KBM-7 (cell line): ENCODE measurements at regions not wholly inside any gene's neighbourhood (a gene's known extent, or its start where the extent isn't known, plus 50 kb on each side); places are given as distances from the start of the nearest gene placed in this dataset.

Experiments used
- DNase-seq: peaks from one replicate; pipeline ENCODE4 v3.0.0-alpha.2; 2015
- in situ Hi-C: fragments of 300-500 bp; cut with MboI; formaldehyde crosslinking; loops from 2 replicates; pipeline ENCODE4 v1.14.3; 2020; ENCODE audit warnings: low sequenced_read_pairs, low pct_unique_long_range_greater_than_20kb, mixed read lengths

GRCh38 chr16:63069047-63069446 is 1032.8 kb upstream of the CDH8 start:
- in situ Hi-C loops = no loop called here
- DNase-seq = no peak

- DNase-seq = no peak
- in situ Hi-C loops = no loop called here
These were observed 1030.9 kb upstream of the CDH8 start for GRCh38 chr16:63067141-63067540.

- in situ Hi-C loops = no loop called here
These were observed 1030.3 kb upstream of the CDH8 start for GRCh38 chr16:63066552-63066951.

GRCh38 chr16:63061319-63061718 is 1025.1 kb upstream of the CDH8 start:
- in situ Hi-C loops = no loop called here
- no peak for DNase-seq

More at GRCh38 chr16:63066552-63066951, 1030.3 kb upstream of the CDH8 start:
- DNase-seq = no peak

GRCh38 chr16:63059676-63060075 is 1023.4 kb upstream of the CDH8 start:
- DNase-seq = no peak
- in situ Hi-C loops = no loop called here

GRCh38 chr16:63057341-63057740 is 1021.1 kb upstream of the CDH8 start:
- DNase-seq = no peak
- in situ Hi-C loops = no loop called here

GRCh38 chr16:63050391-63050790 is 1014.2 kb upstream of the CDH8 start:
- no peak for DNase-seq
- in situ Hi-C loops = no loop called here

GRCh38 chr16:63038397-63039106 is 1002.3 kb upstream of the CDH8 start:
- no peak for DNase-seq
- in situ Hi-C loops = no loop called here

- in situ Hi-C loops = no loop called here
- no peak for DNase-seq
These were observed 1001.6 kb upstream of the CDH8 start for GRCh38 chr16:63037761-63038396.

- in situ Hi-C loops = no loop called here
These were observed 982.5 kb upstream of the CDH8 start for GRCh38 chr16:63018581-63019223.

GRCh38 chr16:63008688-63009087 is 972.5 kb upstream of the CDH8 start:
- no peak for DNase-seq
- in situ Hi-C loops = no loop called here

More at GRCh38 chr16:63018581-63019223, 982.5 kb upstream of the CDH8 start:
- DNase-seq = no peak

- in situ Hi-C loops = no loop called here
- no peak for DNase-seq
These were observed 969.1 kb upstream of the CDH8 start for GRCh38 chr16:63005356-63005755.

- in situ Hi-C loops = no loop called here
- no peak for DNase-seq
These were observed 953.2 kb upstream of the CDH8 start for GRCh38 chr16:62989480-62989879.

GRCh38 chr16:62985722-62986121 is 949.5 kb upstream of the CDH8 start:
- DNase-seq = no peak
- in situ Hi-C loops = no loop called here

GRCh38 chr16:62978451-62978850 is 942.2 kb upstream of the CDH8 start:
- DNase-seq = no peak
- in situ Hi-C loops = no loop called here

GRCh38 chr16:62977876-62978275 is 941.6 kb upstream of the CDH8 start:
- in situ Hi-C loops = no loop called here

GRCh38 chr16:62974424-62974823 is 938.2 kb upstream of the CDH8 start:
- DNase-seq = no peak
- in situ Hi-C loops = no loop called here

More at GRCh38 chr16:62977876-62978275, 941.6 kb upstream of the CDH8 start:
- no peak for DNase-seq

GRCh38 chr16:62970851-62971250 is 934.6 kb upstream of the CDH8 start:
- DNase-seq = no peak
- in situ Hi-C loops = no loop called here

- in situ Hi-C loops = no loop called here
- DNase-seq = no peak
These were observed 933.6 kb upstream of the CDH8 start for GRCh38 chr16:62969711-62970318.

GRCh38 chr16:62967611-62968010 is 931.4 kb upstream of the CDH8 start:
- DNase-seq = no peak
- in situ Hi-C loops = no loop called here
